Dedifferentiated amniotic fluid mesenchymal stem cell (primary cell): ENCODE measurements at regions not wholly inside any gene's neighbourhood (a gene's known extent, or its start where the extent isn't known, plus 50 kb on each side); places are given as distances from the start of the nearest gene placed in this dataset.

ENCODE experiments used
- DNase-seq: peaks from one replicate; pipeline ENCODE4 v3.0.0-alpha.2; 2016; ENCODE audit errors: extremely low spot score

- no peak for DNase-seq
Measured at GRCh38 chr4:123319639-123320038, 77.0 kb upstream of the SPRY1 start.

GRCh38 chr4:123323998-123324397 lies 72.6 kb upstream of the SPRY1 start:
- no peak for DNase-seq

- DNase-seq: no peak
Measured at GRCh38 chr4:123325241-123325681, 71.3 kb upstream of the SPRY1 start.

GRCh38 chr4:123327346-123327745 lies 69.2 kb upstream of the SPRY1 start:
- no peak for DNase-seq

- DNase-seq: no peak
Measured at GRCh38 chr4:123327846-123328429, 68.7 kb upstream of the SPRY1 start.

- DNase-seq: no peak
Measured at GRCh38 chr4:123338715-123339114, 57.9 kb upstream of the SPRY1 start.

GRCh38 chr4:123339507-123340380 lies 56.9 kb upstream of the SPRY1 start:
- no peak for DNase-seq

GRCh38 chr4:123340381-123340701 lies 56.3 kb upstream of the SPRY1 start:
- DNase-seq: peak; percentile 64

- no peak for DNase-seq
Measured at GRCh38 chr4:123342498-123342897, 54.1 kb upstream of the SPRY1 start.

GRCh38 chr4:123343400-123344041 lies 53.1 kb upstream of the SPRY1 start:
- no peak for DNase-seq

GRCh38 chr4:123345137-123345934 lies 51.3 kb upstream of the SPRY1 start:
- DNase-seq: no peak

GRCh38 chr4:123345935-123346300 lies 50.7 kb upstream of the SPRY1 start:
- DNase-seq: no peak

GRCh38 chr4:123346330-123346940 lies 50.2 kb upstream of the SPRY1 start:
- no peak for DNase-seq
